Subcutaneous abdominal adipose tissue (tissue), 5 donors: ENCODE measurements at regions not wholly inside any gene's neighbourhood (a gene's known extent, or its start where the extent isn't known, plus 50 kb on each side); places are given as distances from the start of the nearest gene placed in this dataset.

ENCODE experiments used
- H3K27ac ChIP-seq: one replicate; pipeline ENCODE4 v1.7.0; 2013; ENCODE audit warnings: low read depth, mild to moderate bottlenecking, inconsistent platforms, low read length, moderate library complexity
- H3K27me3 ChIP-seq, 5 donors: one replicate each; pipeline ENCODE4 v1.7.0; 2013; ENCODE audit warnings: low read length in 5 of 5, inconsistent platforms in 1 of 5; ENCODE audit not compliant: control insufficient read depth in 5 of 5, insufficient read depth in 4 of 5
- H3K36me3 ChIP-seq, 5 donors: one replicate each; pipeline ENCODE4 v1.7.0; 2013; ENCODE audit warnings: low read length in 5 of 5; ENCODE audit not compliant: control insufficient read depth in 5 of 5, insufficient read depth in 5 of 5
- H3K4me1 ChIP-seq, 5 donors: one replicate each; pipeline ENCODE4 v1.7.0; 2013; ENCODE audit warnings: low read length in 5 of 5, mild to moderate bottlenecking in 3 of 5, moderate library complexity in 1 of 5; ENCODE audit not compliant: control insufficient read depth in 5 of 5, insufficient read depth in 5 of 5
- H3K4me3 ChIP-seq, 5 donors: one replicate each; pipeline ENCODE4 v1.7.0; 2013; ENCODE audit warnings: low read length in 5 of 5, low read depth in 1 of 5
- H3K9ac ChIP-seq, 5 donors: one replicate each; pipeline ENCODE4 v1.7.0; 2013; ENCODE audit warnings: low read length in 5 of 5, mild to moderate bottlenecking in 4 of 5, moderate library complexity in 3 of 5
- H3K9me3 ChIP-seq, 5 donors: one replicate each; pipeline ENCODE4 v1.7.0; 2013; ENCODE audit warnings: low read length in 5 of 5; ENCODE audit not compliant: control insufficient read depth in 5 of 5
- donor health status: healthy.
- donor health status: healthy.
- donor health status: healthy.
- donor health status: healthy.
- donor health status: healthy.

- Histone ChIP-seq H3K36me3 (no peaks in the 10 kb centered on the region), H3K4me3 (peak overlapping the region in 1 of 5 donors; percentile 5), H3K9ac (peak overlapping the region in 3 of 5 donors; percentile 21 to 65 (median 60)), H3K4me1 (peaks cover 3 to 23% (median 14%) of the 10 kb centered on the region in 5 donors), H3K9me3 (peaks cover 0 to 3% (median 0%) of the 10 kb centered on the region in 5 donors), H3K27ac (peak overlapping the region; percentile 83), H3K27me3 (no peaks in the 10 kb centered on the region)
Observed at GRCh38 chr2:226477221-226478108, 322.2 kb downstream of the IRS1 start.

- Histone ChIP-seq H3K4me1 (peaks cover 3 to 23% (median 14%) of the 10 kb centered on the region in 5 donors), H3K27me3 (no peaks in the 10 kb centered on the region), H3K9me3 (peaks cover 0 to 3% (median 0%) of the 10 kb centered on the region in 5 donors), H3K4me3 (no peak overlapping the region), H3K27ac (no peak overlapping the region), H3K36me3 (no peaks in the 10 kb centered on the region), H3K9ac (no peak overlapping the region)
Observed at GRCh38 chr2:226475650-226476049, 324.0 kb downstream of the IRS1 start.

- no peak overlapping the region for H3K9ac ChIP-seq
- H3K9me3 ChIP-seq = peaks cover 0 to 3% (median 0%) of the 10 kb centered on the region in 5 donors
- peaks cover 3 to 23% (median 14%) of the 10 kb centered on the region in 5 donors for H3K4me1 ChIP-seq
Observed at GRCh38 chr2:226474131-226474530, 325.5 kb downstream of the IRS1 start.

GRCh38 chr2:226471987-226472470, 327.6 kb downstream of the IRS1 start:
- Histone ChIP-seq H3K9ac (no peak overlapping the region), H3K4me3 (no peak overlapping the region), H3K36me3 (no peaks in the 10 kb centered on the region), H3K27me3 (no peaks in the 10 kb centered on the region), H3K9me3 (peaks cover 0 to 3% (median 0%) of the 10 kb centered on the region in 5 donors), H3K27ac (no peak overlapping the region), H3K4me1 (peaks cover 0 to 4% (median 0%) of the 10 kb centered on the region in 5 donors)

More at GRCh38 chr2:226474131-226474530, 325.5 kb downstream of the IRS1 start:
- Histone ChIP-seq H3K27ac (no peak overlapping the region), H3K36me3 (no peaks in the 10 kb centered on the region), H3K27me3 (no peaks in the 10 kb centered on the region), H3K4me3 (no peak overlapping the region)

- Histone ChIP-seq H3K9ac (no peak overlapping the region), H3K27ac (no peak overlapping the region), H3K4me3 (no peak overlapping the region), H3K27me3 (no peaks in the 10 kb centered on the region), H3K9me3 (peaks cover 0 to 7% (median 4%) of the 10 kb centered on the region in 5 donors), H3K4me1 (no peaks in the 10 kb centered on the region), H3K36me3 (no peaks in the 10 kb centered on the region)
Observed at GRCh38 chr2:226467633-226468032, 332.0 kb downstream of the IRS1 start.

GRCh38 chr2:226467221-226467620, 332.4 kb downstream of the IRS1 start:
- Histone ChIP-seq H3K27ac (no peak overlapping the region), H3K4me3 (no peak overlapping the region), H3K4me1 (no peaks in the 10 kb centered on the region)

GRCh38 chr2:226466589-226466988, 333.0 kb downstream of the IRS1 start:
- no peak overlapping the region for H3K9ac ChIP-seq
- no peak overlapping the region for H3K4me3 ChIP-seq
- H3K36me3 ChIP-seq = no peaks in the 10 kb centered on the region
- no peak overlapping the region for H3K27ac ChIP-seq
- no peaks in the 10 kb centered on the region for H3K27me3 ChIP-seq
- peaks cover 0 to 7% (median 5%) of the 10 kb centered on the region in 5 donors for H3K9me3 ChIP-seq
- H3K4me1 ChIP-seq = no peaks in the 10 kb centered on the region

More at GRCh38 chr2:226467221-226467620, 332.4 kb downstream of the IRS1 start:
- H3K9me3 ChIP-seq = peaks cover 0 to 7% (median 4%) of the 10 kb centered on the region in 5 donors
- no peak overlapping the region for H3K9ac ChIP-seq
- H3K36me3 ChIP-seq = no peaks in the 10 kb centered on the region
- H3K27me3 ChIP-seq = no peaks in the 10 kb centered on the region

- Histone ChIP-seq H3K36me3 (no peaks in the 10 kb centered on the region), H3K4me1 (no peaks in the 10 kb centered on the region), H3K9ac (no peak overlapping the region), H3K27me3 (no peaks in the 10 kb centered on the region), H3K27ac (no peak overlapping the region), H3K9me3 (peaks cover 0 to 7% (median 5%) of the 10 kb centered on the region in 5 donors), H3K4me3 (no peak overlapping the region)
Observed at GRCh38 chr2:226466124-226466523, 333.5 kb downstream of the IRS1 start.

GRCh38 chr2:226464380-226464779, 335.2 kb downstream of the IRS1 start:
- no peak overlapping the region for H3K9ac ChIP-seq
- H3K9me3 ChIP-seq = peaks cover 0 to 7% (median 5%) of the 10 kb centered on the region in 5 donors
- no peak overlapping the region for H3K27ac ChIP-seq
- H3K4me1 ChIP-seq = no peaks in the 10 kb centered on the region
- H3K36me3 ChIP-seq = no peaks in the 10 kb centered on the region
- no peak overlapping the region for H3K4me3 ChIP-seq
- no peaks in the 10 kb centered on the region for H3K27me3 ChIP-seq

GRCh38 chr2:226463154-226463553, 336.5 kb downstream of the IRS1 start:
- Histone ChIP-seq H3K4me1 (no peaks in the 10 kb centered on the region), H3K36me3 (no peaks in the 10 kb centered on the region), H3K9ac (no peak overlapping the region), H3K4me3 (no peak overlapping the region), H3K9me3 (peaks cover 0 to 7% (median 5%) of the 10 kb centered on the region in 5 donors), H3K27me3 (no peaks in the 10 kb centered on the region), H3K27ac (no peak overlapping the region)
